PC-9 (cell line): ENCODE measurements at regions not wholly inside any gene's neighbourhood (a gene's known extent, or its start where the extent isn't known, plus 50 kb on each side); places are given as distances from the start of the nearest gene placed in this dataset.

Experiments used
- BruUV-seq: library from RNA; stranded (reverse); fragments of 400-500 nt; replicated peaks from 2 replicates; lab custom pipeline; 2021; lab: Mats Ljungman, UMichigan
- CTCF ChIA-PET: fragments of 300-600 bp; sonication (Branson Sonifier 250); formaldehyde crosslinking; loops from one replicate; lab custom pipeline; 2022; ENCODE audit warnings: antibody characterized with exemption; lab: Charles Lee
- POLR2A ChIA-PET: fragments of 300-600 bp; sonication (Branson Sonifier 250); formaldehyde crosslinking; loops from one replicate; lab custom pipeline; 2022; ENCODE audit warnings: antibody characterized with exemption; ENCODE audit not compliant: unreplicated experiment; lab: Charles Lee
- DNase-seq, 2 experiments: peaks; one replicate each; pipeline versions ENCODE4 v3.0.0 to v3.0.0-alpha.2; 2015 to 2022; ENCODE audit warnings: mixed read lengths in 1 of 2
- H2AFZ ChIP-seq: fragments of 200-600 bp; sonication (generic); 2 replicates; pipeline ENCODE4 v1.8.1; 2017; ENCODE audit warnings: antibody characterized with exemption
- H3F3A ChIP-seq: fragments of 200-600 bp; sonication (generic); 2 replicates; pipeline ENCODE4 v1.8.1; 2017; ENCODE audit warnings: antibody characterized with exemption, mild to moderate bottlenecking, low read depth; ENCODE audit not compliant: insufficient read depth
- H3K27ac ChIP-seq: fragments of 200-600 bp; sonication (generic); 2 replicates; pipeline ENCODE4 v1.6.1; 2016; ENCODE audit warnings: mixed run types
- H3K27me3 ChIP-seq: fragments of 200-600 bp; sonication (generic); 2 replicates; pipeline ENCODE4 v1.6.1; 2016; ENCODE audit warnings: low read depth, mixed run types; ENCODE audit not compliant: insufficient read depth
- H3K36me3 ChIP-seq: fragments of 200-600 bp; sonication (generic); 2 replicates; pipeline ENCODE4 v1.6.1; 2016; ENCODE audit warnings: low read depth, mixed run types
- H3K4me1 ChIP-seq: fragments of 200-600 bp; sonication (generic); replicated peaks from 2 replicates; pipeline ENCODE4 v1.6.1; 2016; ENCODE audit warnings: mixed run types; ENCODE audit not compliant: insufficient read depth
- H3K4me2 ChIP-seq: fragments of 200-600 bp; sonication (generic); 2 replicates; pipeline ENCODE4 v1.6.1; 2017; ENCODE audit warnings: mixed run types
- H3K4me3 ChIP-seq: fragments of 200-600 bp; sonication (generic); 2 replicates; pipeline ENCODE4 v1.6.1; 2016; ENCODE audit warnings: mixed run types
- H3K79me2 ChIP-seq: fragments of 200-600 bp; sonication (generic); 2 replicates; pipeline ENCODE4 v1.6.1; 2017; ENCODE audit warnings: low read depth, mixed run types
- H3K9me2 ChIP-seq: fragments of 200-600 bp; sonication (generic); 2 replicates; pipeline ENCODE4 v1.8.1; 2017; ENCODE audit warnings: mild to moderate bottlenecking; ENCODE audit not compliant: insufficient read depth
- H3K9me3 ChIP-seq: fragments of 200-600 bp; sonication (generic); 2 replicates; pipeline ENCODE4 v1.8.1; 2016; ENCODE audit warnings: low read depth; ENCODE audit not compliant: insufficient read depth
- H4K20me1 ChIP-seq: fragments of 200-600 bp; sonication (generic); 2 replicates; pipeline ENCODE4 v1.8.1; 2017; ENCODE audit not compliant: insufficient read depth
- CTCF ChIP-seq: fragments of 200-600 bp; sonication (generic); conservative IDR thresholded peaks from 2 replicates; pipeline ENCODE4 v1.6.1; 2017; ENCODE audit warnings: mixed run types, antibody characterized with exemption, mild to moderate bottlenecking, moderate library complexity
- EZH2 ChIP-seq: fragments of 200-600 bp; sonication (generic); IDR thresholded peaks from 2 replicates; pipeline ENCODE4 v1.8.0; 2017; ENCODE audit warnings: antibody characterized with exemption, low read depth
- intact Hi-C: fragments of 100-400 bp; cut with micrococcal nuclease; formaldehyde crosslinking; loops from one replicate; pipeline ENCODE4 v1.10.0; 2022; ENCODE audit not compliant: unreplicated experiment

- H3K4me2 ChIP-seq = no peak overlapping the region
- no peak overlapping the region for H2AFZ ChIP-seq
- no peaks in the 10 kb centered on the region for H3K9me2 ChIP-seq
- BruUV-seq = no TSS peak
- no peaks in the 10 kb centered on the region for H3K4me1 ChIP-seq
- no peak overlapping the region for H3K27ac ChIP-seq
- CTCF ChIA-PET = no interaction called here
- H3K36me3 ChIP-seq = no peaks in the 10 kb centered on the region
- no peaks in the 10 kb centered on the region for H3K27me3 ChIP-seq
- POLR2A ChIA-PET = no interaction called here
- H4K20me1 ChIP-seq = no peaks in the 10 kb centered on the region
- no peaks in the 10 kb centered on the region for H3K79me2 ChIP-seq
- H3K4me3 ChIP-seq = no peak overlapping the region
- no peaks in the 10 kb centered on the region; the same call in 1 of the 2 replicates for H3K9me3 ChIP-seq
- H3F3A ChIP-seq = no peaks in the 10 kb centered on the region
- no peak for TF ChIP-seq CTCF
- no peak for TF ChIP-seq EZH2
- DNase-seq = no peak
- intact Hi-C loops = no loop called here
Observed at GRCh38 chr1:103171041-103171590, 62.8 kb upstream of the COL11A1 start.

- H3K4me1 ChIP-seq = no peaks in the 10 kb centered on the region
- BruUV-seq = no TSS peak
- no peaks in the 10 kb centered on the region; the same call in 1 of the 2 replicates for H3K9me3 ChIP-seq
- no peak overlapping the region for H3K4me2 ChIP-seq
- TF ChIP-seq EZH2 (no peak), CTCF (no peak)
- intact Hi-C loops = no loop called here
- H3K27me3 ChIP-seq = no peaks in the 10 kb centered on the region
- DNase-seq = no peak
- H3F3A ChIP-seq = no peaks in the 10 kb centered on the region
- no peak overlapping the region for H3K27ac ChIP-seq
- H3K4me3 ChIP-seq = no peak overlapping the region
- no peak overlapping the region for H2AFZ ChIP-seq
- ChIA-PET POLR2A (no interaction called here), CTCF (no interaction called here)
- no peaks in the 10 kb centered on the region for H3K9me2 ChIP-seq
- H4K20me1 ChIP-seq = no peaks in the 10 kb centered on the region
- no peaks in the 10 kb centered on the region for H3K79me2 ChIP-seq
- H3K36me3 ChIP-seq = no peaks in the 10 kb centered on the region
Observed at GRCh38 chr1:103170609-103171008, 62.3 kb upstream of the COL11A1 start.

- Histone ChIP-seq H3K9me2 (no peaks in the 10 kb centered on the region), H4K20me1 (no peaks in the 10 kb centered on the region), H3K4me2 (no peak overlapping the region), H3K4me3 (no peak overlapping the region), H3K27me3 (no peaks in the 10 kb centered on the region), H3F3A (no peaks in the 10 kb centered on the region), H2AFZ (no peak overlapping the region), H3K27ac (no peak overlapping the region), H3K79me2 (no peaks in the 10 kb centered on the region), H3K36me3 (no peaks in the 10 kb centered on the region), H3K9me3 (no peaks in the 10 kb centered on the region), H3K4me1 (no peaks in the 10 kb centered on the region)
- intact Hi-C loops = no loop called here
- no peak for DNase-seq
- BruUV-seq = no TSS peak
- ChIA-PET POLR2A (no interaction called here), CTCF (no interaction called here)
- no peak for TF ChIP-seq CTCF
- no peak for TF ChIP-seq EZH2
Observed at GRCh38 chr1:103162360-103162759, 54.0 kb upstream of the COL11A1 start.
